OCI-LY7 (cell line): ENCODE measurements at regions not wholly inside any gene's neighbourhood (a gene's known extent, or its start where the extent isn't known, plus 50 kb on each side); places are given as distances from the start of the nearest gene placed in this dataset. TPM values are rescaled to one million over a fixed set of nuclear protein-coding genes. Genes with fewer than 3 reads are reported as not detected.

Experiments used
- BruUV-seq: library from RNA; stranded (reverse); fragments of 400-500 nt; replicated peaks from 2 replicates; lab custom pipeline; 2021; lab: Mats Ljungman, UMichigan
- CTCF ChIA-PET: fragments of 300-600 bp; sonication (Branson Sonifier 250); formaldehyde crosslinking; loops from one replicate; lab custom pipeline; 2022; ENCODE audit warnings: antibody characterized with exemption; ENCODE audit not compliant: unreplicated experiment; lab: Charles Lee
- POLR2A ChIA-PET: fragments of 300-600 bp; sonication (Branson Sonifier 250); formaldehyde crosslinking; loops from one replicate; lab custom pipeline; 2022; ENCODE audit warnings: antibody characterized with exemption; lab: Charles Lee
- DNase-seq: peaks from one replicate; pipeline ENCODE4 v3.0.0-alpha.2; 2015; ENCODE audit warnings: low spot score
- H2AFZ ChIP-seq: fragments of 200-600 bp; sonication (generic), shearing (Covaris generic); 2 replicates; pipeline ENCODE4 v1.6.1; 2014; ENCODE audit warnings: mild to moderate bottlenecking, antibody characterized with exemption, low read length, moderate library complexity
- H3K27ac ChIP-seq: fragments of 200-600 bp; sonication (generic); 2 replicates; pipeline ENCODE4 v1.5.1; 2014; ENCODE audit warnings: mixed run types, low read depth, mild to moderate bottlenecking, moderate library complexity, low read length, inconsistent platforms; ENCODE audit not compliant: poor library complexity, severe bottlenecking
- H3K36me3 ChIP-seq: fragments of 200-600 bp; sonication (generic); 2 replicates; pipeline ENCODE4 v1.6.1; 2014; ENCODE audit warnings: mild to moderate bottlenecking, antibody characterized with exemption, low read length, moderate library complexity, mixed read lengths; ENCODE audit not compliant: insufficient read depth
- H3K4me1 ChIP-seq: fragments of 200-600 bp; sonication (generic); 2 replicates; pipeline ENCODE4 v1.5.1; 2014; ENCODE audit warnings: mild to moderate bottlenecking, low read length; ENCODE audit not compliant: insufficient read depth, poor library complexity, severe bottlenecking
- H3K4me2 ChIP-seq: fragments of 200-600 bp; sonication (generic); 2 replicates; pipeline ENCODE4 v1.6.1; 2014; ENCODE audit warnings: mild to moderate bottlenecking, low read length
- H3K4me3 ChIP-seq: fragments of 200-600 bp; sonication (generic); 2 replicates; pipeline ENCODE4 v1.5.1; 2014; ENCODE audit warnings: mild to moderate bottlenecking, low read depth, low read length; ENCODE audit not compliant: poor library complexity, severe bottlenecking
- H3K79me2 ChIP-seq: fragments of 200-600 bp; sonication (generic); 2 replicates; pipeline ENCODE4 v1.6.1; 2016; ENCODE audit warnings: low read depth, mild to moderate bottlenecking, low read length, moderate library complexity, mixed read lengths; ENCODE audit not compliant: insufficient read depth
- H3K9me2 ChIP-seq: fragments of 200-600 bp; sonication (generic); 2 replicates; pipeline ENCODE4 v1.6.1; 2016; ENCODE audit warnings: mild to moderate bottlenecking, low read length, mixed read lengths; ENCODE audit not compliant: insufficient read depth
- H3K9me3 ChIP-seq: fragments of 200-600 bp; sonication (generic); 2 replicates; pipeline ENCODE4 v1.6.1; 2014; ENCODE audit warnings: mild to moderate bottlenecking, mixed run types, low read length, mixed read lengths
- H4K20me1 ChIP-seq: fragments of 200-600 bp; sonication (generic); 2 replicates; pipeline ENCODE4 v1.6.1; 2014; ENCODE audit warnings: mild to moderate bottlenecking, antibody characterized with exemption, low read length, moderate library complexity, mixed read lengths; ENCODE audit not compliant: insufficient read depth
- EZH2phosphoT487 ChIP-seq: fragments of 200-600 bp; sonication (generic); IDR thresholded peaks from 2 replicates; pipeline ENCODE4 v1.6.1; 2018; ENCODE audit warnings: low read depth, borderline replicate concordance, mild to moderate bottlenecking, mixed run types, antibody characterized with exemption, low read length, moderate library complexity, mixed read lengths
- intact Hi-C: fragments of 100-400 bp; cut with micrococcal nuclease; formaldehyde crosslinking; loops from one replicate; pipeline ENCODE4 v1.10.0; 2022; ENCODE audit not compliant: unreplicated experiment
- small RNA-seq: library from RNA; depleted of rRNA; stranded (forward); fragments of <200 nt; gene quantifications from one replicate; pipeline ENCODE3, GENCODE V24; 2014
- TF ChIP-seq, protein P1 (sequence below): fragments of 200-600 bp; sonication (generic); conservative IDR thresholded peaks from 2 replicates; pipeline ENCODE4 v1.5.1; 2014; ENCODE audit warnings: mild to moderate bottlenecking, antibody characterized with exemption, low read length, moderate library complexity, mixed read lengths

DNA sequence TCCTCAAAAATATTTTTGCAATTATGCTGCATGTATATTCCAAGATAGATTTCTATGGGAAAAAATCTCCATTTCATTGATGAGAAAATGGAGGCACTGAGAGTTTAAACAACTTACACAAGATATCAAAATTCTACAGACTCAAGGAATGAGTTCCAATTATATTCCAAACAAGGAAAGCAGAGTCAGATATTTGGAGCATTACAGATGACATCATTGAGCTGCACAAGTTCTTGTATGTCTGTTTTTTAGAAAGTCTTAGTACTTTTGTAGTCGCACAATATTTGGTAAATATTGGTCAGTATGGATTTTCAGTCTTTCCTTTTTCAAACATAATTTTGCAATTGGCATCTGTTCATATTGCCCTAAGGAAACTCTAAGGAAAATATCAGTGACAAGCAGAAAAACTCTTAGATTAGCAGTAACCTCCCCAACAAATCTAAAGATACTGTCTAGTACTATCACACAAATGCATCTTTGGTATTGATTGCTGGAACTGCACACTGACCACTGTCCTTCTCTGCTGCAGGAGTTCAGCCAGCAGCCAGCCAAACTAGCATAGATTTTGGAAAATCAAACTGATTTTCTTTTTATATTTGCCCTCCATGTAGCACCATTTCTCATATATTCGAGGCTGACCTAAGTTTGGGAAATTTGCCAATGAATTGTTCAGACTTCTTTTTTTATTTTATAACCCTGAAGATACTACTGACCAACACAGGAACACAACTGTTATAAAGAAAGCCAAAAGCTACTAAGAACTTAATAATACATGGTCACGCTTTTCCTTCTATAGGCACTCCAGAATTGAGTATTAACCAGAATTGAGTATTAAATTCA, 51.7 kb upstream of the TBX18 start:
- Histone ChIP-seq H2AFZ (no peak overlapping the region), H3K4me1 (no peaks in the 10 kb centered on the region), H3K4me2 (no peak overlapping the region), H4K20me1 (no peaks in the 10 kb centered on the region), H3K79me2 (no peaks in the 10 kb centered on the region), H3K4me3 (no peak overlapping the region), H3K9me3 (no peaks in the 10 kb centered on the region), H3K9me2 (no peaks in the 10 kb centered on the region), H3K27ac (no peak overlapping the region), H3K36me3 (no peaks in the 10 kb centered on the region)
- TF ChIP-seq EZH2phosphoT487 = no peak
- TF ChIP-seq, protein P1, sequence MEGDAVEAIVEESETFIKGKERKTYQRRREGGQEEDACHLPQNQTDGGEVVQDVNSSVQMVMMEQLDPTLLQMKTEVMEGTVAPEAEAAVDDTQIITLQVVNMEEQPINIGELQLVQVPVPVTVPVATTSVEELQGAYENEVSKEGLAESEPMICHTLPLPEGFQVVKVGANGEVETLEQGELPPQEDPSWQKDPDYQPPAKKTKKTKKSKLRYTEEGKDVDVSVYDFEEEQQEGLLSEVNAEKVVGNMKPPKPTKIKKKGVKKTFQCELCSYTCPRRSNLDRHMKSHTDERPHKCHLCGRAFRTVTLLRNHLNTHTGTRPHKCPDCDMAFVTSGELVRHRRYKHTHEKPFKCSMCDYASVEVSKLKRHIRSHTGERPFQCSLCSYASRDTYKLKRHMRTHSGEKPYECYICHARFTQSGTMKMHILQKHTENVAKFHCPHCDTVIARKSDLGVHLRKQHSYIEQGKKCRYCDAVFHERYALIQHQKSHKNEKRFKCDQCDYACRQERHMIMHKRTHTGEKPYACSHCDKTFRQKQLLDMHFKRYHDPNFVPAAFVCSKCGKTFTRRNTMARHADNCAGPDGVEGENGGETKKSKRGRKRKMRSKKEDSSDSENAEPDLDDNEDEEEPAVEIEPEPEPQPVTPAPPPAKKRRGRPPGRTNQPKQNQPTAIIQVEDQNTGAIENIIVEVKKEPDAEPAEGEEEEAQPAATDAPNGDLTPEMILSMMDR = no peak
- no TSS peak for BruUV-seq
- intact Hi-C loops = no loop called here
- DNase-seq = no peak
- ChIA-PET POLR2A (no interaction called here), CTCF (no interaction called here)

Small RNA genes in the stretch of these regions (small RNA-seq; reads per million reads assigned to genes)
- gene AL109941.1 = not detected
